ENCODE measurements at regions not wholly inside any gene's neighbourhood (a gene's known extent, or its start where the extent isn't known, plus 50 kb on each side); places are given as distances from the start of the nearest gene placed in this dataset.

DNA sequence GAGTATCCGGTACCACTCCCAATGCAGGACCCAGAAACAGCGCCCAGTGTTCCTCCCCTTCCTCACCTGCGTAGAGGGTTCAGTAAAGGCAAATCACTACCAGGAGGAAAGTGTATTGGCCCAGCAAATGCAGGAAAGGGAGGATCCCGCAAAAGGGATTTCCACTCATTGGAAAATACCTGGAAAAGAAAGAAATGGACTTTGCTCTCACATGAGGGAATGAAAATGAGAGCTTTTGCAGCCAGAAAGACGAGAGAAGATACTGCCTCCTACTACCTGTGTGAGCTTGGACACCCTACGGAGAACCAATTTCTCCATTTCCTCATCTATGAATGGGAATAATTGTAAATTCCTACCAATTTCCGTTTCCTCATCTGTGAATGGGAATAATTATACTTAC lies 184.1 kb upstream of the PPARGC1A start:
- no peak for DNase-seq (ENCODE audit: low read depth in 3 of 3, low spot score in 2 of 3)

DNA sequence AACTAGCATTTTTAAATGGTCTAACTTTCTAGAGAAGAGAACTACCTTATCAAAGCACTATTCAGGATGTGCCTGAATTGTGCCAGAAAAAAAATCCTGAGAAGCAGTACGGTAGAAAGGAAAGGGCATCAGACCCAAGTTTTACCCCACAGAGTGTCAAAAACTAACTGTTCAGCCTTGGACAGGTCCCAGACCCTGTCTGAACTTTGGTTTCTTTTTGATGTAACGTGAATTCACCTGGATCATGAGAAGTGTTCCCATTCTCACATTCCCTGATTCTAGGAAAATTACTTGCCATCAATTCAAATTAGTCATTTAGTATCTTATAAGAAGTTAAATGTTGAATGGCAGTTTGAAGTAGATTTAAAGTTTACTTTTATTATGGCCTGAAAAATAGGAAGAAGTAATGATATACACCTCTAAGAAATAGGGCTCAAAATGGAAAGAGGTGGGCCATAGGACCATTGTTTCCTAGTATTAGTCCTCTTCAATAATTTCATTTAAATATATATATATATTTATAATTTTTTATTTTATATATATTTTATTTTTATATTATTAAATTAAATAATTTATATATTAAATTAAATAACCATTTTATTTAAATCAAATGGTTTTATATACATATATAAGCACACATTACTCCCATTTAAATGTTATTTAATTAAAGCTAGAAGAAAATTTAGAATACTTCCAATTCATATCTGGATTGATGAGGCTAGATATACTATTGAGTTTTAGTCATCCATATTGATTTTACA lies 181.9 kb upstream of the PPARGC1A start:
- no peak for DNase-seq (ENCODE audit: low read depth in 3 of 3, low spot score in 2 of 3)

DNA sequence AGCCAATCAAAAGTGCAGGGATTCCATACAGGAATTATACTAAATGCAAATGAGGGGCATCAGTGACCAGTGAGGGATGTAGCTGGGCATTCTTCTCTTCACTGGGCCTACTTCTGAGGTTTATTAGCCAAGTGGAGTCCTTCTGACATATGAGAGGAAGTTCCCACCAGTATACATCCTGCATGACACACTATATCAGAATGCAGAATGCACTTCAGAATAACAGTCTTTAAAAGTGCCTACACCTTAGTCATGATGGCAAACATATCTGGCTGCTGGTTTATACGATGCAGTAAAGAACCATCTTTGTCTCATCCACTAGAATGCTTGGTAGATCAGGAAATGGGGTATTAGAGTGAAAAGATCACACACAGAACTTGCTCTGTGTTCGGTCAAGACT lies 180.3 kb upstream of the PPARGC1A start:
- DNase-seq (ENCODE audit: low read depth in 3 of 3, low spot score in 2 of 3) = no peak

DNA sequence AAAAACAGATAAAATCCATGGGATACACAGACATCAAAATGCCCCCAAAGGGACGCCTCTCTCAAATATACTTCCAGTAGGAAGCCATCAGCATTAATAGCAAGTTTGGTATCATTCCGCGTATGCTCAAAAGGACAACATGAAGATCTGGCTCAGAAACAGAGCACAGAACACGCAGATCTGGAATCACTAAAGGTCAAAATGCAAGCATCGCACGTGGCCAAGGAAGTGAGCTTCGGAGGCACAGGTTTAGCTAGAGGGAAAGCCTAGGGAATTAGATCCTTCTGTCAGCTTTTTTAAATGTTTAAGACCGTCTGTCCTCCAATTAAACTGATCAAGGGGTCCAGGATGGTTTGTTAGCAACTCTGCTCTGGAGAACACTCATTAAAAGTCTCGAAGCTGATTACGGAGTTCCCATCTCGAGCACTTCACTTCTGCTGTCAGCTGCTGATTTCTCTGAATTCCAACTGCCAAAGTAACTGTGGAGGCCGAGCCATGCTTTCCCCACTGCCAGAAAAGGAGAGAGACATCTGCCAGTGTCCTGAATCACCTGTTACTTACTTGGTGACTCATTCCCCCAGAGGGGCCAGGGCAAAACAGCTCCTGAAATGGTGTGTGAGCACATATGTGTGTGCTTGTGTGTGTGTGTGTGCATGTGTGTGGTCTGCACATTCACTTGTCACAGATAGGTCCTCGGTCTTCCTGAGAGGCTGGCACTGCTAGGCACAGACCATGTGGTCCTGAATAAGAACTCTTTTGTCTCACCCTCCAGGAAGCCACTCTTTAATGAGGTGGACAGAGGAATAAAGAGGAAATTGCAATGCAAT lies 177.7 kb upstream of the PPARGC1A start:
- no peak for DNase-seq (ENCODE audit: low read depth in 3 of 3, low spot score in 2 of 3)

DNA sequence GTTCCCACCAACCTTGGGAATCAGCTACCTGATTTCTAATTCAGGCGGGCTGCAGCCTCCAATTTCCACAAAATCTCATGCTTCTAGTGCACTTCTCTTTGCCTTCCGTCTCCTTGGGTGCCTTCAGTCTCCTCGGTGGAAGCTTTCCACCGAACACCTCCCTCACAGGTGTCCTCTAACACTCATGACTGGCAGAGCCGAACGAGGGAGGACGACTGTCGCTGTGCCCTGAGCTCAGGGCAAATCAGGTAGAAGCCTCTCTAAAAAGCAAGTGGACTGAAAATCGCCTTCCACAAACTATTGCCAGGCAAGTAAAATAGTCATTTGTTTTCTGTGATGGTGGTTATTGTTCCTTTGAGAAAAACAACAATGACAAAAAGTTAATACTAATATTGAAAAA lies 176.1 kb upstream of the PPARGC1A start:
- DNase-seq (ENCODE audit: low read depth in 3 of 3, low spot score in 2 of 3) = no peak

DNA sequence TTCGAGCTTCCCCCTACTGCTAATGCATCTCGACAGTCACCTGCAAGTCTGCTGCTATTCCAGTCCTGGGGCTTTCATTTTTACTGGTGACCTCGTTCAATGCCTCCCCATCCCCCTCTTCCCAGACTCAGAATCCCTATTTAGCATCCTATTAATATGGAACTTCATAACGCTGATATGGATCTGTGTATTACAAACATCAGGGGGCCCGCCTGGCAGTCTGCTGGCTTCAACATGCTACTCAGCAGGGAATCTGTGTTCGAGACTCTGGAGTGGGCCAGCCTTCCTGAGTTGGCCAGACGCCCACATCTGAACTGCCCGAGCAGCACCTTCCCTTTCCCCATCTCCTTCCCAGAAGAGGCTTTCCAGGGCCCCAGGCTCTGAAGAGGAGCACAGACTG lies 173.9 kb upstream of the PPARGC1A start:
- DNase-seq (ENCODE audit: low read depth in 3 of 3, low spot score in 2 of 3) = no peak

DNA sequence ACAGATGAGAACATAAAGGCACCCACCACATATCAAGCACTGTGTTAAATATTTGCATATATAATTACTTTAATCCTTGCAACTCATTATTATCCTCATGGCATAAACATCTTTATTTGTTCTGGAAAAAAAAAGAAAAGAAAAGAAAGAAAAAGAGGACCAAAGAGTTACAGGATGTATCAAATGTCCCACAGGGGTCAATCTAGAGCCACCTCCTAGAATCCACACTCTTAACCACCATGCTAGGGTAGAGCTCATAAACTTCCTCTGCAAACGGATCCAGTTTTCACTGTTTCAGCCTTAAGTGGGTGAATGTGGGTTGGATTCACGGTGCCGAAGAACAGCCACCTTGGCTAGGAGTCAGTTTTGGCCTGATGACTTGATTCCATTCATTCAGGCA lies 171.1 kb upstream of the PPARGC1A start:
- no peak for DNase-seq (ENCODE audit: low read depth in 3 of 3, low spot score in 2 of 3)

DNA sequence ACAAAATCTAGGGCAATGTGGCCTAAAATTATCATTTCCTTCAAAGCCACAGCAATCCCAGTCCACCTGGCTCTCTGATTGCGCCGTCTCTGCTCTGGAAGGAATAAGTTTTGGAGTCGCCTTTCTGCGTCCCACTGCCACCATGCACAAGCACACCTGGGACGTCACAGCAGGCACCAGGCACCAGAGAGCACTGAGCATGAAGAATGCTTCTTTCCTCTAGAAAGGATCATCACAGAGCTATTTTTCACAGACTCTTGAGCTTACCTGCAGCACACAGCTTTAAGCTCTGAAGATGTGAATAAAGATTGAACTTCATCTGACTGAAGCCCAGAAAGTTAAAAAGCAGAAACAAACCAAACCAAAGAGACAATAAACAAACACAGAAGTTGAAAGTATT lies 170.0 kb upstream of the PPARGC1A start:
- no peak for DNase-seq (ENCODE audit: low read depth in 3 of 3, low spot score in 2 of 3)

DNA sequence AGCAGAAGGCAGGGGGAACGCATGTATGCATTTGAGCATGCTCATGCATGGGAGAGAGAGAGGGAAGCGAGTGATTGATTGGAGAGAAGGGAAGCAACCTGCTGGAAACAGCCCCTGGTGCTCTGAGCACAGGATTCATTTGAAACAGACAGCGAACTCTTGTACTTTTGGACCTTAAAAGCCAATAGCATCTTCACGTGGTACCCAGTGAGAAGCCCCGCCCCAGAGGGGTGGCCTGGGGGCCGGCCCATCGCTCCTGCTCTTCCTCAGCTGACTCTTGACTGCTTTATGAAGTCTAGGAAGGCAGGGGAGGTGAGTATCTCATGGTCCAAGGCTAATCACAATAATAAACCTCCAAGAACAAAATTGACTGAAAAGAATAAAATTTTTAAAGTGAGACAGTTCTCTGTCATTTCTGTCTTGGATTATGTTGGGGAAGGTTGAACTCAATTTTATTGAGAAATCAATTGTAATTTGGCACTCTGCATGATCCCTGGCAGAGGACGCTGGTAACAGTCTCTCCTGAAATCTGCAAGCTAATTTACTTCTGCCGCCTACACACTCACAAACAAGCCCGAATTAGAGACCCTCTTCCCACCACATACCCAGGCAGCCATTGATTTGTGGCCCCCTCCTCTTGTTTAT lies 168.2 kb upstream of the PPARGC1A start:
- DNase-seq (ENCODE audit: low read depth in 3 of 3, low spot score in 2 of 3) = no peak

DNA sequence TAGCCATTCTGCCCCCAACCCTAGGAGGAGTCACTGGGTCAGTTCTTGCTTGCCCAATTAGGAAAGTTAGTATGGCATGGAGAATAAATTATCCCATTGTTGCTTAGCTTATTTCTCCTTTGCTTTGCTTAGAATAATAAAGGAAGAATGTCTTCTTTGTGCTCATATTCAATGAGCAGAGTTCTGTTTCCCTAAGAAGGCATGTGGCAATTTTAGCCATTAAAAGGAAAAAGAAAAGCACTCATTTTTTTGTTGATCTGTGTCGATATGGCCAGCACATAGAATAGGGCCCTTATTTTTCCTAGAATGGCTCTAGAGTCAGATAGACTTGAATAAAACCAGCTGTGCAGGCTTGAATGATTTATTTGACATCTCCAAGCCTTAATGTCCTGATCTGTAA lies 166.4 kb upstream of the PPARGC1A start:
- no peak for DNase-seq (ENCODE audit: low read depth in 3 of 3, low spot score in 2 of 3)

DNA sequence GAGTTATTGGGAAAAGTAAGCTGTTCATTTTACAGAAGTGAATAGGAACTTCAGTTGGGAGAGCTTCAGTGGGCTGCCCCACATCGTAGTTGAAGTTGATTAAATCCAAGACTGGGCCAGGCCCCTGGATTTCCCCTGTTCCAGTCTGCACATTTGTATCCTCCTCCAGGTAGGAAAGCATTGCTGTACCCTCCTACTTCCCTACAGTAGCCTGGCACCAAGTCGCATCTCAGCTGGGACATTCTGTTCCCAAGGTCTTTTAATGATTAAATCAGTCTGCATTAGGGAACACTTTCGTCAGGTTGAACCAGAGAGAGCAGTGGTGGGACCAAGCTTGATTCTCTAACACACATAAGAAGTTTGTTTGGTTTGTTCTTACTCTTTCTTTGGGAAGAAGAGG lies 165.8 kb upstream of the PPARGC1A start:
- DNase-seq (ENCODE audit: low read depth in 3 of 3, low spot score in 2 of 3) = no peak

DNA sequence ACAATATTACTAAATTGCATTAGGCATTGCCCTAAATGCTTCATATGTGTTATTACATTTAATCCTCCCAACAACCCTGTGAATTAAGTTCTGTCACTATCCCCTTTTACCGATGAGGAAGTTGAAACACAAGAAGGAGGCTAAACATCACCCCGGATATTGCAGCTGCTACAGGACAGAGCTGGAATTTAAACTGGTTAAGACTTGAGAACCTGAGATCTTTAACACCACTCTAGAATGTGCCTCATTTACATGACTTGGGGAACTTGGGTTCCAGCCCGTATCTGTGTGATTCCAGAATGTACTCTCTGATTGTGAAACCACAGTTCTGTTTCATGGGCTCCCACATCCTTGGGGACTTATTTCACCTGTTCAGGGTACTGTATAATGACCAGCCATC lies 165.1 kb upstream of the PPARGC1A start:
- no peak for DNase-seq (ENCODE audit: low read depth in 3 of 3, low spot score in 2 of 3)

DNA sequence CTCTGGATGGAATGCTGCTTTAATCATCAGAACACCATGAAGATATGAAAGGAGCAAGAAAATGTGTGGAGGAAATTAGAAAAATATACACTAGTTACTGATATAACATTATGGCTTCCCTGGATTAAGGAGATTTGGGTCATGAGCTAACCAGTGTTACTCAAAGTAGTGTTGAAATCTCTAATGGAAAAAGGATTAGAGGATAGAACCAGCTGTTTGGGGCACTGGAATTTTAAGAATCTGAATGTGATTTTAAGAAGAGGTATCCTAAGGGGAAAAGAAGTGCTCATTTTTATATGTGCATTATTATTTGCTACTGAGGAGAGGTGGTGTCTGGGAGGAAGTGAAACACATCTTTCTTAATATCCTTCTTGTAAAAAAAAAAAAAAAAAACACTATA lies 164.1 kb upstream of the PPARGC1A start:
- DNase-seq (ENCODE audit: low read depth in 3 of 3, low spot score in 2 of 3) = no peak

DNA sequence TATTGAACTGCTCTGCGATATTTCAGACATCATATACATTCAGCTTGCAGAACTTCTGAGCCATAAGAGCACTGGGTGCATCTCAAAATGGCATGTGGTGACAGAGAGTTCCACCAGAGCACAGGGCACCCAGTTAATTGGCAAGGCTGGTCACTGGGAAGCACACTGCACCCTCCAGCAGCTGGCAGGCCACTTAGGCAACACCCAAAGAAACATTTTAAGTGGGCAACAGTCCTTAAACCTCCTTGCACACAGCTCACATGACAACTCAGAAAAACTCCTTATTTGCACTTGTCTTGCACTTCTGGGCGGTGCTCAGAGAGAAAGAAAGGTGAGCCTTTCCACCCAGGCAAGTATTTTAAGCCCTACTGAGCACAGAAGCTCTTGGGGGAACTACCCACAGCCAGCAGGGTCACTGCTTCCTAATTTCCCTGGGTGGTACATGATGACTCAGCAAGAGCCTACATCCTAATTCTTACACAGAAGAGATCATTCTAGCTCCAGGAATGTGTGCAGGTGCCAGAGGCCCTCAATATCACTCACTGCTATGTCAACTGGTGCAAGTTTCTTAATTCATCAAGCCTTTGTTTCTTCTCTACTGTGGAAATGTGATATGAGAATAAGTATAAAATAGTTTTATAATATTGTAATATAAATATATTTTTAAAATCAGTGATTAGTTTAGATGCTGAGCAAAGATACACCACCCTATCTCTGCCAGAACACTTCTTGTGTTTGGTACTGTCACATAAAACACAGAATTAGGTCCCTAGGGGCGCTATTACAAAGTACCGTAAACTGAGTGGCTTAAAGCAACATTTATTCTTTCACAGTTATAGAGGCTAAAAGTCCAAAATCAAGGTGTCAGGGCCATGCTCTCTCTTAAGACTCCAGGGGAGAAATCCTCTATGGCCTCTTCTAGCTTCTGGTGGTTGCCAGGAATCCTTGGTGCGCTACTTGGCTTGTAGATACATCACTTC lies 155.1 kb upstream of the PPARGC1A start:
- no peak for DNase-seq (ENCODE audit: low read depth in 3 of 3, low spot score in 2 of 3)

DNA sequence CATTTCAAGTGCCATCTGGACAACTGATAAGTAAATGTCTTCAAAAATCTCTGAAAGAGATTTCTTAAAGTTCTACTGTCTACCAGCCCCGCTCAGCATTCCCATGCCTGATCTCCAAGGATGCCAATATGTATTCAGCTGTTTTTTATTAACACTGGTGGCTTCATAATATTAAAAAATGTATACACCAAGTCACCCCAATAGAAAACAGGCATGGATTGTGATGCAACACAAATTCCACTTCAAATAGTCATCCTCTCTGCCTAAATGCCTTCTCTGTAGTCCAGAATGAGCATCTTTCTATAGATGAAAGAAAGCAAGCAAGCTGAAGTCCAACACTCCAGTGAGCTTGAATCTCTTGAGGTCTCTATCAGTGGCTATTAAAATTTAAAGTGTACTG lies 152.2 kb upstream of the PPARGC1A start:
- no peak for DNase-seq (ENCODE audit: low read depth in 3 of 3, low spot score in 2 of 3)

DNA sequence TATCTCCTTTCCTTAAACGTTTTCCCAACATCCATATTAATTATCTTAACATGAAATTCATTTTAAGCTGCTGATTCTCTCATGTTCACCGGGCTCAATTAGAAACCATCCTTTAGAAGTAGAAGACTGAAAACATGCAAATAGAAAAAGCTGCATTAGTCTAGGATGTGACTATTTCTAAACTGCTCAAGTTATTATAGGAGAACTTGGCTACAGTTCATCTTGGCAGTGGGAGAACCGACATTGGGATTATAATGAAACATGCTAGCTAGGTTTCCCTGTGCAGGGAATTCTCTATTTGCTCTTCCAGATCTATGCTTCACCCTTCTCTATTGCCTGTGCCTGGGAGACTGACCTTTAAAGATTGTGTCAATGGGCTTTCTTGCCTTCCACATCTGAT lies 151.0 kb upstream of the PPARGC1A start:
- DNase-seq (ENCODE audit: low read depth in 3 of 3, low spot score in 2 of 3) = no peak

DNA sequence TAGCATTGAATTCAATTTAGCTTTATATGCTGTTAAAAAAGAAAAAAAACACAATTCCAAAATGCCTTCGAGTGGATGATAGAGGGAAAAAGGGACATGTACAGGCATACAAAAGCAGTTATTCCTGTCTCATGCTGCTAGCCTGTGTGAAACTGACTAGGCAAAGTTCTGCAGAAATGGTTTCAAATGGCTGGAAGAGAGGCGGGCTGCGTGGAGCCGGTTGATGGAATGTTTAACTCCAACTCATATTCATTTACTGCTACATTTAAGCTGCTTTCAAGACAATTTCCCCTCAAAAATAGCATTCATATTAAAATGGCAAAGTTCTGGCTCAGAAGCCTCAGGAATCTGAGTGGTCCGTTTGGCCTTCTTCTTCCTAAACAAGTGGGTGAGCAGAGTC lies 143.8 kb upstream of the PPARGC1A start:
- DNase-seq (ENCODE audit: low read depth in 3 of 3, low spot score in 2 of 3) = no peak

DNA sequence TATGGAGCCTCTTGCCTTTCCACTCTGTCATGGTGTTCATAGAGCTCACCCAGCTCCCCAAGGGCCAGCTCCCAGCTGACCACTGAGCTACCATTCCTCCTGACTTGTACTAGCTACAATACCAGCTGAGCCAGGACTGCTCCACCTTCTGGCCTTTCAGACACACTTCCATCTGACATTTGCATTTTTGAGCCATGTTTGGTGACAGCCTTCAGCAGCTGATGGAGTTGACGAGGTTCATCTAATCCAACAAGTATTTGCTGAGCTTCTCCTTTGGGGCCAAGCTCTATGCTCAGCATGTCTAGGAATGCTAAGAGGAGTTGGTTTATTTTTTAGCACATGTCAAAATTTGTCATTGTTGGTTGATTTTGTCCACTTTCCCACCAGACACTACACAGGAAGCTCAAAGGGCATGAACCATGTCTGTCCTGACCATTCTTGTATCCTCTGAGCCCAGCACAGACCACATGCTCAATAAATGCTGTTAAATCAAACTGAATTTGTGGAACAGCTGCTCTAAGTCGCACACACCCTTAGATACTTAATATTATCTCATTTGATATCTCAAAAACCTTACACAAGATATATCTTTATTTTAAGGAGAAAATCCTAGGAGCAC lies 142.6 kb upstream of the PPARGC1A start:
- no peak for DNase-seq (ENCODE audit: low read depth in 3 of 3, low spot score in 2 of 3)

DNA sequence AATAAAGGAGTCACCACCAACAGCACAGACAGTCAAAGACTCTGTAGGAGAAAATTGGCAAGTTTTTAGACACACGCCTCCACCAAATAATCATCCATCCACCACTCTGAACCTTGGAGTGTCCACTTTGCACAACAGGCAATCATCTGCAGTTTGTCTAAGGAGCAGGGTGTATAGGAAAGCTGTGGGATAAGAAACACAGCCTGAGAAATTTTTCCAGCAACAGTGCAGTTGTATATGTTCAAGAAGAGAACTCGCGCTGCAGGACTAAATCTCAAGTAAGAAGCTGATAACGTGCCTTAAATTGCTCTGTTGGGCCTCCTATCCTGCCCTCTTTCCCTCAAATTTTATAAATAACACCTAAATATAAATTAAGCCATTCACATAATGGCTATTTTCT lies 136.7 kb upstream of the PPARGC1A start:
- no peak for DNase-seq (ENCODE audit: low read depth in 3 of 3, low spot score in 2 of 3)

DNA sequence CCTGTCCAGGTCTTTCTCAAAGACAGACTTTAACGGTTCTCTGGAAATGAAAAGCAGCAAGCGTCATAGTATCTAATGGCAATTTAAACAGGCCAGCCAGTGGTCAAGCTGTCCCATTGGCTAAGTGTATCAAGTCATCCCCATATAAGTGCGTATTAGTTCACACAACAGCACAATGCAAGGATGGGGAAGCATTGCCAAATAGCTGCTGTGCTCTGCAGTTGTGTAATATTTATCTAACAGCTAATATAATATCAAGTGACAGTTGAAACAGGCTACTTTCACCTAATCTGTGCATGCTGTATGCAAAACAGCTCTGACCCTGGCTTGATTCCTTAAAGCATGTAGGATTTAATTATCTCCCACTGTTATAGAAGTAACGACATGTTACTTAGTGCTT lies 134.8 kb upstream of the PPARGC1A start:
- DNase-seq (ENCODE audit: low read depth in 3 of 3, low spot score in 2 of 3) = no peak

Data from right renal cortex interstitium (tissue), 3 donors.